Gastrocnemius medialis (tissue), 4 donors: ENCODE measurements at regions not wholly inside any gene's neighbourhood (a gene's known extent, or its start where the extent isn't known, plus 50 kb on each side); places are given as distances from the start of the nearest gene placed in this dataset.

Source experiments
- CTCF ChIP-seq, 5 experiments: fragments of 450-650 bp in 3 of 5; fragments of 200-600 bp in 2 of 5; sonication (generic) in 2 of 5; IDR thresholded peaks in 4 of 5; conservative IDR thresholded peaks in 1 of 5; 1 replicate in 4 of 5; 2 replicates in 1 of 5; pipeline ENCODE4 v1.5.1; 2016 to 2019; ENCODE audit warnings: antibody characterized with exemption in 5 of 5, mild to moderate bottlenecking in 3 of 5, moderate library complexity in 3 of 5
- POLR2A ChIP-seq, 2 donors: fragments of 450-650 bp; IDR thresholded peaks; one replicate each; pipeline ENCODE4 v1.6.1; 2017; ENCODE audit warnings: antibody characterized with exemption in 2 of 2, mild to moderate bottlenecking in 2 of 2, moderate library complexity in 2 of 2

GRCh38 chr13:72104656-72105180 lies 237.7 kb upstream of the DACH1 start:
- TF ChIP-seq CTCF (IDR thresholded peaks at IDR 0.05 in 4 of 5, conservative IDR thresholded peaks at IDR 0.05 in 1 of 5): no peak
- no peak for TF ChIP-seq POLR2A (IDR thresholded peaks at IDR 0.05)
